ENCODE measurements at regions not wholly inside any gene's neighbourhood (a gene's known extent, or its start where the extent isn't known, plus 50 kb on each side); places are given as distances from the start of the nearest gene placed in this dataset.

GRCh38 chr7:36090976-36091873 lies 61.8 kb upstream of the EEPD1 start:
- Mint-ChIP-seq H3K4me1 (no peaks in the 10 kb centered on the region), H3K4me3 (no peak overlapping the region), H3K27me3 (peaks cover 4% of the 10 kb centered on the region), H3K9me3 (peaks cover 7% of the 10 kb centered on the region), H3K27ac (no peak overlapping the region), H3K36me3 (ENCODE audit: low read depth) (no peaks in the 10 kb centered on the region)
- intact Hi-C loops (cut with micrococcal nuclease): no loop called here
- DNase-seq: no peak

- Mint-ChIP-seq H3K4me1 (no peaks in the 10 kb centered on the region), H3K9me3 (peaks cover 7% of the 10 kb centered on the region), H3K27ac (no peak overlapping the region), H3K4me3 (no peak overlapping the region), H3K36me3 (ENCODE audit: low read depth) (no peaks in the 10 kb centered on the region), H3K27me3 (peaks cover 4% of the 10 kb centered on the region)
- intact Hi-C loops (cut with micrococcal nuclease): no loop called here
- no peak for DNase-seq
Observed at GRCh38 chr7:36091874-36092176, 61.2 kb upstream of the EEPD1 start.

- H3K36me3 Mint-ChIP-seq (ENCODE audit: low read depth): no peaks in the 10 kb centered on the region
- peaks cover 7% of the 10 kb centered on the region for H3K9me3 Mint-ChIP-seq
- intact Hi-C loops (cut with micrococcal nuclease): no loop called here
- peaks cover 4% of the 10 kb centered on the region for H3K27me3 Mint-ChIP-seq
- no peak overlapping the region for H3K27ac Mint-ChIP-seq
- H3K4me1 Mint-ChIP-seq: no peaks in the 10 kb centered on the region
- no peak overlapping the region for H3K4me3 Mint-ChIP-seq
- DNase-seq: no peak
Observed at GRCh38 chr7:36092221-36092771, 60.8 kb upstream of the EEPD1 start.

- peaks cover 5% of the 10 kb centered on the region for H3K27me3 Mint-ChIP-seq
- intact Hi-C loops (cut with micrococcal nuclease): no loop called here
- no peak overlapping the region for H3K27ac Mint-ChIP-seq
Observed at GRCh38 chr7:36096460-36097095, 56.5 kb upstream of the EEPD1 start.

GRCh38 chr7:36098096-36098495 lies 55.0 kb upstream of the EEPD1 start:
- peaks cover 9% of the 10 kb centered on the region for H3K9me3 Mint-ChIP-seq
- H3K27me3 Mint-ChIP-seq: peaks cover 6% of the 10 kb centered on the region
- H3K27ac Mint-ChIP-seq: no peak overlapping the region
- H3K4me3 Mint-ChIP-seq: no peak overlapping the region
- intact Hi-C loops (cut with micrococcal nuclease): no loop called here
- no peaks in the 10 kb centered on the region for H3K36me3 Mint-ChIP-seq (ENCODE audit: low read depth)
- no peaks in the 10 kb centered on the region for H3K4me1 Mint-ChIP-seq
- no peak for DNase-seq

More at GRCh38 chr7:36096460-36097095, 56.5 kb upstream of the EEPD1 start:
- H3K9me3 Mint-ChIP-seq: peaks cover 9% of the 10 kb centered on the region
- no peak overlapping the region for H3K4me3 Mint-ChIP-seq
- no peak for DNase-seq
- no peaks in the 10 kb centered on the region for H3K4me1 Mint-ChIP-seq
- H3K36me3 Mint-ChIP-seq (ENCODE audit: low read depth): no peaks in the 10 kb centered on the region

- intact Hi-C loops (cut with micrococcal nuclease): no loop called here
- Mint-ChIP-seq H3K27me3 (peaks cover 11% of the 10 kb centered on the region), H3K9me3 (peaks cover 9% of the 10 kb centered on the region), H3K4me1 (no peaks in the 10 kb centered on the region), H3K4me3 (no peak overlapping the region), H3K27ac (no peak overlapping the region), H3K36me3 (ENCODE audit: low read depth) (no peaks in the 10 kb centered on the region)
- DNase-seq: no peak
Observed at GRCh38 chr7:36100226-36100625, 52.8 kb upstream of the EEPD1 start.

- intact Hi-C loops (cut with micrococcal nuclease): no loop called here
- no peaks in the 10 kb centered on the region for H3K4me1 Mint-ChIP-seq
Observed at GRCh38 chr7:36100634-36101033, 52.4 kb upstream of the EEPD1 start.

More at GRCh38 chr7:36100634-36101033, 52.4 kb upstream of the EEPD1 start:
- Mint-ChIP-seq H3K4me3 (no peak overlapping the region), H3K27me3 (peaks cover 11% of the 10 kb centered on the region), H3K36me3 (ENCODE audit: low read depth) (no peaks in the 10 kb centered on the region), H3K27ac (no peak overlapping the region), H3K9me3 (peaks cover 9% of the 10 kb centered on the region)
- no peak for DNase-seq
